Fibroblast of the aortic adventitia (primary cell): ENCODE measurements at regions not wholly inside any gene's neighbourhood (a gene's known extent, or its start where the extent isn't known, plus 50 kb on each side); places are given as distances from the start of the nearest gene placed in this dataset.

ENCODE experiments used
- DNase-seq: peaks from one replicate; pipeline ENCODE4 v3.0.0-alpha.2; 2010; ENCODE audit warnings: low read depth
- H3K4me3 ChIP-seq: 2 replicates; pipeline ENCODE4 v1.5.1; 2011; ENCODE audit warnings: low read depth, mild to moderate bottlenecking, control low read depth, low read length, moderate library complexity
- CTCF ChIP-seq: IDR thresholded peaks from 2 replicates; pipeline ENCODE4 v1.5.1; 2011; ENCODE audit warnings: mild to moderate bottlenecking, low read length, control low read depth, inconsistent platforms; ENCODE audit not compliant: insufficient read depth

GRCh38 chr22:48433647-48434046 is 1394.0 kb downstream of the BRD1 start:
- TF ChIP-seq CTCF, result no peak
- H3K4me3 ChIP-seq, result no peak overlapping the region
- no peak for DNase-seq

GRCh38 chr22:48432781-48433518 is 1394.7 kb downstream of the BRD1 start:
- DNase-seq, result no peak
- no peak for TF ChIP-seq CTCF
- no peak overlapping the region for H3K4me3 ChIP-seq

GRCh38 chr22:48431536-48432315 is 1395.9 kb downstream of the BRD1 start:
- DNase-seq, result no peak
- H3K4me3 ChIP-seq, result no peak overlapping the region
- no peak for TF ChIP-seq CTCF

GRCh38 chr22:48431014-48431413 is 1396.7 kb downstream of the BRD1 start:
- TF ChIP-seq CTCF, result no peak
- DNase-seq, result no peak
- H3K4me3 ChIP-seq, result no peak overlapping the region

- TF ChIP-seq CTCF, result no peak
- no peak for DNase-seq
- H3K4me3 ChIP-seq, result no peak overlapping the region
These were observed 1398.1 kb downstream of the BRD1 start for GRCh38 chr22:48429446-48430020.

- TF ChIP-seq CTCF, result no peak
- no peak for DNase-seq
These were observed 1398.9 kb downstream of the BRD1 start for GRCh38 chr22:48428631-48429371.

More at GRCh38 chr22:48428631-48429371, 1398.9 kb downstream of the BRD1 start:
- no peak overlapping the region for H3K4me3 ChIP-seq
